ENCODE measurements at regions not wholly inside any gene's neighbourhood (a gene's known extent, or its start where the extent isn't known, plus 50 kb on each side); places are given as distances from the start of the nearest gene placed in this dataset.

GRCh38 chr10:129280908-129281586, 186.0 kb upstream of the MGMT start:
- Mint-ChIP-seq H3K9me3 (peaks cover 19% of the 10 kb centered on the region), H3K27ac (peak overlapping the region; percentile 47 to 78 (median 72)), H3K4me1 (peaks cover 49% of the 10 kb centered on the region), H3K36me3 (ENCODE audit: low read depth) (no peaks in the 10 kb centered on the region), H3K27me3 (ENCODE audit: low read depth) (no peaks in the 10 kb centered on the region), H3K4me3 (no peak overlapping the region)
- TF ChIP-seq CTCF (IDR thresholded peaks at IDR 0.05; ENCODE audit: unreplicated experiment in 3 of 3), result no peak

- no peak overlapping the region for H3K4me3 Mint-ChIP-seq
- H3K27me3 Mint-ChIP-seq (ENCODE audit: low read depth), result no peaks in the 10 kb centered on the region
- H3K27ac Mint-ChIP-seq, result no peak overlapping the region
- no peak for TF ChIP-seq CTCF (IDR thresholded peaks at IDR 0.05; ENCODE audit: unreplicated experiment in 3 of 3)
- H3K36me3 Mint-ChIP-seq (ENCODE audit: low read depth), result no peaks in the 10 kb centered on the region
- peaks cover 10% of the 10 kb centered on the region for H3K4me1 Mint-ChIP-seq
- H3K9me3 Mint-ChIP-seq, result peaks cover 22% of the 10 kb centered on the region
Observed at GRCh38 chr10:129285459-129285858, 181.6 kb upstream of the MGMT start.

- TF ChIP-seq CTCF (IDR thresholded peaks at IDR 0.05; ENCODE audit: unreplicated experiment in 3 of 3), result no peak
- no peaks in the 10 kb centered on the region for H3K36me3 Mint-ChIP-seq (ENCODE audit: low read depth)
- H3K27me3 Mint-ChIP-seq (ENCODE audit: low read depth), result no peaks in the 10 kb centered on the region
- H3K9me3 Mint-ChIP-seq, result peaks cover 11% of the 10 kb centered on the region
- no peaks in the 10 kb centered on the region for H3K4me1 Mint-ChIP-seq
- H3K27ac Mint-ChIP-seq, result no peak overlapping the region
- H3K4me3 Mint-ChIP-seq, result no peak overlapping the region
Observed at GRCh38 chr10:129288999-129289584, 177.9 kb upstream of the MGMT start.

- Mint-ChIP-seq H3K36me3 (ENCODE audit: low read depth) (no peaks in the 10 kb centered on the region), H3K9me3 (peaks cover 6% of the 10 kb centered on the region), H3K27me3 (ENCODE audit: low read depth) (peaks cover 7% of the 10 kb centered on the region), H3K4me1 (no peaks in the 10 kb centered on the region), H3K4me3 (no peak overlapping the region), H3K27ac (no peak overlapping the region)
- TF ChIP-seq CTCF (IDR thresholded peaks at IDR 0.05; ENCODE audit: unreplicated experiment in 3 of 3), result no peak
Observed at GRCh38 chr10:129293991-129294700, 172.9 kb upstream of the MGMT start.

- peaks cover 10% of the 10 kb centered on the region for H3K9me3 Mint-ChIP-seq
- TF ChIP-seq CTCF (IDR thresholded peaks at IDR 0.05; ENCODE audit: unreplicated experiment in 3 of 3), result no peak
- H3K4me3 Mint-ChIP-seq, result no peak overlapping the region
- no peaks in the 10 kb centered on the region for H3K36me3 Mint-ChIP-seq (ENCODE audit: low read depth)
- no peaks in the 10 kb centered on the region for H3K4me1 Mint-ChIP-seq
- H3K27ac Mint-ChIP-seq, result no peak overlapping the region
- H3K27me3 Mint-ChIP-seq (ENCODE audit: low read depth), result peaks cover 7% of the 10 kb centered on the region
Observed at GRCh38 chr10:129294944-129295343, 172.1 kb upstream of the MGMT start.
